A673 (cell line): ENCODE measurements at regions not wholly inside any gene's neighbourhood (a gene's known extent, or its start where the extent isn't known, plus 50 kb on each side); places are given as distances from the start of the nearest gene placed in this dataset.

ENCODE experiments used
- BruUV-seq: library from RNA; stranded (reverse); fragments of 400-500 nt; replicated peaks from 2 replicates; lab custom pipeline; 2021; lab: Mats Ljungman, UMichigan
- CTCF ChIA-PET: fragments of 300-600 bp; sonication (Branson Sonifier 250); formaldehyde crosslinking; loops from one replicate; lab custom pipeline; 2022; ENCODE audit warnings: antibody characterized with exemption; lab: Charles Lee
- POLR2A ChIA-PET: fragments of 300-600 bp; sonication (Branson Sonifier 250); formaldehyde crosslinking; loops from one replicate; lab custom pipeline; 2022; ENCODE audit warnings: antibody characterized with exemption; ENCODE audit not compliant: low non-redundant PET; lab: Charles Lee
- DNase-seq: peaks from one replicate; pipeline ENCODE4 v3.0.0-alpha.2; 2015; ENCODE audit warnings: low spot score
- H3K27ac ChIP-seq: fragments of 200-600 bp; sonication (generic); 2 replicates; pipeline ENCODE4 v1.5.1; 2016; ENCODE audit warnings: mixed run types, low read depth, mild to moderate bottlenecking, mixed read lengths, antibody characterized with exemption, low read length; ENCODE audit not compliant: poor library complexity, severe bottlenecking
- H3K27me3 ChIP-seq: fragments of 200-600 bp; sonication (generic); replicated peaks from 2 replicates; pipeline ENCODE4 v1.6.1; 2017; ENCODE audit warnings: mixed run types, low read depth, mild to moderate bottlenecking, mixed read lengths, antibody characterized with exemption, low read length; ENCODE audit not compliant: insufficient read depth, poor library complexity
- H3K36me3 ChIP-seq: fragments of 200-600 bp; sonication (generic); 2 replicates; pipeline ENCODE4 v1.6.1; 2016; ENCODE audit warnings: mixed run types, mild to moderate bottlenecking, mixed read lengths, antibody characterized with exemption, low read length; ENCODE audit not compliant: insufficient read depth, poor library complexity, severe bottlenecking
- H3K4me1 ChIP-seq: fragments of 200-600 bp; sonication (generic); 2 replicates; pipeline ENCODE4 v1.6.1; 2017; ENCODE audit warnings: mixed run types, mild to moderate bottlenecking, mixed read lengths, antibody characterized with exemption, low read length; ENCODE audit not compliant: insufficient read depth, poor library complexity, severe bottlenecking
- H3K4me3 ChIP-seq: fragments of 200-600 bp; sonication (generic); 2 replicates; pipeline ENCODE4 v1.5.1; 2016; ENCODE audit warnings: low read depth, mixed run types, mild to moderate bottlenecking, mixed read lengths, low read length; ENCODE audit not compliant: poor library complexity, severe bottlenecking
- H3K9me3 ChIP-seq: fragments of 200-600 bp; sonication (generic); 2 replicates; pipeline ENCODE4 v1.6.1; 2016; ENCODE audit warnings: mixed run types, low read depth, mild to moderate bottlenecking, mixed read lengths, antibody characterized with exemption, low read length; ENCODE audit not compliant: poor library complexity, severe bottlenecking
- CTCF ChIP-seq: fragments of 300-800, 200-600 bp; sonication (generic); conservative IDR thresholded peaks from 2 replicates; pipeline ENCODE4 v1.5.1; 2017; ENCODE audit warnings: low read depth, mild to moderate bottlenecking, antibody characterized with exemption, low read length, moderate library complexity, mixed read lengths
- EZH2 ChIP-seq: fragments of 200-600 bp; sonication (generic); IDR thresholded peaks from 2 replicates; pipeline ENCODE4 v1.6.1; 2017; ENCODE audit warnings: borderline replicate concordance, low read depth, mild to moderate bottlenecking, mixed read lengths, antibody characterized with exemption, low read length; ENCODE audit not compliant: poor library complexity, severe bottlenecking
- intact Hi-C: fragments of 100-400 bp; cut with micrococcal nuclease; formaldehyde crosslinking; loops from one replicate; pipeline ENCODE4 v1.10.0; 2022; ENCODE audit not compliant: unreplicated experiment

GRCh38 chr1:8251635-8252034 lies 66.3 kb upstream of the SLC45A1 start:
- POLR2A ChIA-PET, result no interaction called here
- no peak overlapping the region for H3K4me3 ChIP-seq
- no TSS peak for BruUV-seq
- no peak for DNase-seq
- intact Hi-C loops, result no loop called here
- H3K9me3 ChIP-seq, result no peaks in the 10 kb centered on the region
- no peaks in the 10 kb centered on the region for H3K27me3 ChIP-seq
- CTCF ChIA-PET, result interaction anchor here (0.5 kb wide), 1 partner anchor 598 kb away, joined by 3 read pairs; no protein-coding TSS in a partner anchor
- no peaks in the 10 kb centered on the region for H3K36me3 ChIP-seq
- H3K27ac ChIP-seq, result no peak overlapping the region
- H3K4me1 ChIP-seq, result no peaks in the 10 kb centered on the region
- TF ChIP-seq EZH2 (no peak), CTCF (no peak)

- no peaks in the 10 kb centered on the region for H3K27me3 ChIP-seq
- intact Hi-C loops, result no loop called here
- H3K4me1 ChIP-seq, result no peaks in the 10 kb centered on the region
- H3K9me3 ChIP-seq, result no peaks in the 10 kb centered on the region
- no peak overlapping the region for H3K4me3 ChIP-seq
- POLR2A ChIA-PET, result no interaction called here
- H3K36me3 ChIP-seq, result no peaks in the 10 kb centered on the region
- CTCF ChIA-PET, result no interaction called here
- no peak overlapping the region for H3K27ac ChIP-seq
- BruUV-seq, result no TSS peak
- DNase-seq, result no peak
- TF ChIP-seq EZH2, result no peak
- TF ChIP-seq CTCF, result no peak
These were observed 68.1 kb upstream of the SLC45A1 start for GRCh38 chr1:8249838-8250237.

GRCh38 chr1:8247811-8248436 lies 70.0 kb upstream of the SLC45A1 start:
- TF ChIP-seq CTCF (no peak), EZH2 (no peak)
- H3K9me3 ChIP-seq, result no peaks in the 10 kb centered on the region
- no peak overlapping the region for H3K27ac ChIP-seq
- ChIA-PET POLR2A (no interaction called here), CTCF (no interaction called here)
- DNase-seq, result no peak
- no peaks in the 10 kb centered on the region for H3K27me3 ChIP-seq
- BruUV-seq, result no TSS peak
- H3K36me3 ChIP-seq, result no peaks in the 10 kb centered on the region
- no peaks in the 10 kb centered on the region for H3K4me1 ChIP-seq
- intact Hi-C loops, result no loop called here
- no peak overlapping the region for H3K4me3 ChIP-seq
